Tibial artery (tissue), 4 donors: ENCODE measurements at regions not wholly inside any gene's neighbourhood (a gene's known extent, or its start where the extent isn't known, plus 50 kb on each side); places are given as distances from the start of the nearest gene placed in this dataset.
"Not testable (repeated sequence)": the region's sequence is repeated elsewhere in the genome, so short reads cannot be mapped to it uniquely, and the experiment has no call there.

Source experiments
- DNase-seq, 2 donors: peaks; one replicate each; pipeline ENCODE4 v3.0.0-alpha.2; 2019
- H3K27ac ChIP-seq, 2 donors: fragments of 200-600 bp; sonication (generic) in 1 of 2; 1 replicate in 1 of 2; 2 replicates in 1 of 2; pipeline ENCODE4 v1.5.1; 2018 to 2019; ENCODE audit warnings: mild to moderate bottlenecking in 1 of 2
- H3K27me3 ChIP-seq, 2 donors: fragments of 200-600 bp; sonication (generic) in 1 of 2; one replicate each; pipeline versions ENCODE4 v1.5.1 to v1.6.0; 2016 to 2019
- H3K36me3 ChIP-seq, 3 donors: fragments of 200-600 bp; sonication (generic) in 2 of 3; one replicate each; pipeline ENCODE4 v1.5.1; 2016 to 2019; ENCODE audit warnings: mild to moderate bottlenecking in 2 of 3
- H3K4me1 ChIP-seq, 4 donors: fragments of 200-600 bp; sonication (generic) in 2 of 4; 1 replicate in 3 of 4; 2 replicates in 1 of 4; pipeline ENCODE4 v1.5.1; 2016 to 2019
- H3K4me3 ChIP-seq, 2 donors: fragments of 200-600 bp; sonication (generic) in 1 of 2; 1 replicate in 1 of 2; 2 replicates in 1 of 2; pipeline ENCODE4 v1.5.1; 2018 to 2019; ENCODE audit warnings: mild to moderate bottlenecking in 2 of 2
- H3K9me3 ChIP-seq, 3 donors: fragments of 200-600 bp; sonication (generic) in 1 of 3; one replicate each; pipeline ENCODE4 v1.5.1; 2016 to 2019
- intact Hi-C: fragments of 100-400 bp; cut with DNase I; formaldehyde crosslinking; loops from one replicate; pipeline ENCODE4 v1.15.0; 2023; ENCODE audit warnings: low total_unique reads
- TF ChIP-seq, protein P1 (sequence below), 2 experiments: fragments of 200-600 bp in 1 of 2; fragments of 450-650 bp in 1 of 2; IDR thresholded peaks; one replicate each; pipeline ENCODE4 v1.5.1; 2017 to 2019; ENCODE audit warnings: antibody characterized with exemption in 2 of 2, mild to moderate bottlenecking in 1 of 2, moderate library complexity in 1 of 2

DNA sequence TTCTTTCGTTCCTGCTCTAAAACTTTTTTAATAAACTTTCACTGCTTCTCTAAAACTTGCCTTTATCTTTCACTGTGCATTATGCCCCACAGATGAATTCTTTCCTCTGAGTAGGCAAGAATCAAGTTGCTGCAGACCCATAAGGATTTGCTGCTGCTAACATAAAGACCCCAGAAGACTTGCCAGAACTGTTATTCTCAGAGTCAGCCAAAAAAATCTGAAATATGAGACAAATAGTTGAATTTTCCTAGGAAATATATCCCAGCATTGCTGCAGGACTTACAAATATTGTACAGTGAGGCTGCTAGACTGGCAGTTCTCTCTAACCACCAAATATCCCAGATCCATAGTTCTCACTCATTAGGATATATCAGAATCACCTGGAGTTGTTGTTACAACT lies 349.1 kb upstream of the FLRT2 start:
- intact Hi-C loops: no loop called here
- Histone ChIP-seq H3K4me1 (no peaks in the 10 kb centered on the region), H3K27ac (no peak overlapping the region), H3K4me3 (no peak overlapping the region), H3K36me3 (no peaks in the 10 kb centered on the region), H3K27me3 (no peaks in the 10 kb centered on the region), H3K9me3 (peaks cover 0 to 7% (median 0%) of the 10 kb centered on the region in 3 donors)
- TF ChIP-seq, protein P1, sequence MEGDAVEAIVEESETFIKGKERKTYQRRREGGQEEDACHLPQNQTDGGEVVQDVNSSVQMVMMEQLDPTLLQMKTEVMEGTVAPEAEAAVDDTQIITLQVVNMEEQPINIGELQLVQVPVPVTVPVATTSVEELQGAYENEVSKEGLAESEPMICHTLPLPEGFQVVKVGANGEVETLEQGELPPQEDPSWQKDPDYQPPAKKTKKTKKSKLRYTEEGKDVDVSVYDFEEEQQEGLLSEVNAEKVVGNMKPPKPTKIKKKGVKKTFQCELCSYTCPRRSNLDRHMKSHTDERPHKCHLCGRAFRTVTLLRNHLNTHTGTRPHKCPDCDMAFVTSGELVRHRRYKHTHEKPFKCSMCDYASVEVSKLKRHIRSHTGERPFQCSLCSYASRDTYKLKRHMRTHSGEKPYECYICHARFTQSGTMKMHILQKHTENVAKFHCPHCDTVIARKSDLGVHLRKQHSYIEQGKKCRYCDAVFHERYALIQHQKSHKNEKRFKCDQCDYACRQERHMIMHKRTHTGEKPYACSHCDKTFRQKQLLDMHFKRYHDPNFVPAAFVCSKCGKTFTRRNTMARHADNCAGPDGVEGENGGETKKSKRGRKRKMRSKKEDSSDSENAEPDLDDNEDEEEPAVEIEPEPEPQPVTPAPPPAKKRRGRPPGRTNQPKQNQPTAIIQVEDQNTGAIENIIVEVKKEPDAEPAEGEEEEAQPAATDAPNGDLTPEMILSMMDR (IDR thresholded peaks at IDR 0.05): no peak
- DNase-seq: no peak

DNA sequence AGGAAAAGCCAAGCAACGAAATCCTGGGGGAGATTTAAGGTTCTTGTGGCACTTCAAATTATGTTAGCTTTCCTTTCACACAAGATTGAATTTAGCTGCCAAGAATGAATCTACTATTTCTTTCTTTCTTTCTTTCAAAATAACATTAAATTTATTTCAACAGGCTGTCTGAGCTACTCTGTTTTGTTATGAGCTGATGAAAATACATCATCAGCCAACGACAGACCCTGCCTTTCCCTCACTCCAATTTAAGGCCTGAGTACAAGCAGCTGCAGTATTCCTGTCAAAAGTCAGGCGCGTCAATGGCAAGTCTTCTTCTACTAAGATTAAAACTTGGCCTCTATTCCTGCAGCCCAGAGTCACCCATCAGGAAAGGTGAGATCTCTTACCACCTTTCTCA lies 347.7 kb upstream of the FLRT2 start:
- peaks cover 0 to 7% (median 0%) of the 10 kb centered on the region in 3 donors for H3K9me3 ChIP-seq
- TF ChIP-seq, protein P1 (IDR thresholded peaks at IDR 0.05): no peak
- intact Hi-C loops: no loop called here
- H3K27ac ChIP-seq: no peak overlapping the region
- no peak overlapping the region for H3K4me3 ChIP-seq
- no peaks in the 10 kb centered on the region for H3K4me1 ChIP-seq
- H3K27me3 ChIP-seq: no peaks in the 10 kb centered on the region
- H3K36me3 ChIP-seq: no peaks in the 10 kb centered on the region
- no peak for DNase-seq

- TF ChIP-seq, protein P1 (IDR thresholded peaks at IDR 0.05): no peak
- Histone ChIP-seq H3K27me3 (no peaks in the 10 kb centered on the region), H3K9me3 (no peaks in the 10 kb centered on the region), H3K4me1 (no peaks in the 10 kb centered on the region), H3K4me3 (no peak overlapping the region), H3K27ac (no peak overlapping the region), H3K36me3 (no peaks in the 10 kb centered on the region)
- DNase-seq: no peak
- intact Hi-C loops: no loop called here
Observed at GRCh38 chr14:85186082-85186481, 343.9 kb upstream of the FLRT2 start.

- H3K9me3 ChIP-seq: no peaks in the 10 kb centered on the region
- H3K4me1 ChIP-seq: no peaks in the 10 kb centered on the region
- TF ChIP-seq, protein P1 (IDR thresholded peaks at IDR 0.05): no peak
- no peak overlapping the region for H3K27ac ChIP-seq
- H3K27me3 ChIP-seq: no peaks in the 10 kb centered on the region
- H3K4me3 ChIP-seq: no peak overlapping the region
- H3K36me3 ChIP-seq: no peaks in the 10 kb centered on the region
- intact Hi-C loops: no loop called here
- no peak for DNase-seq
Observed at GRCh38 chr14:85187521-85187920, 342.4 kb upstream of the FLRT2 start.

GRCh38 chr14:85188836-85189235 lies 341.1 kb upstream of the FLRT2 start:
- H3K4me3 ChIP-seq: no peak overlapping the region

GRCh38 chr14:85189253-85189652 lies 340.7 kb upstream of the FLRT2 start:
- H3K4me1 ChIP-seq, H3K27me3 ChIP-seq, H3K4me3 ChIP-seq, DNase-seq, intact Hi-C loops, H3K27ac ChIP-seq, H3K36me3 ChIP-seq, H3K9me3 ChIP-seq: not testable (repeated sequence)

More at GRCh38 chr14:85188836-85189235, 341.1 kb upstream of the FLRT2 start:
- H3K9me3 ChIP-seq: no peaks in the 10 kb centered on the region
- DNase-seq: no peak
- intact Hi-C loops: no loop called here
- no peaks in the 10 kb centered on the region for H3K36me3 ChIP-seq
- no peaks in the 10 kb centered on the region for H3K27me3 ChIP-seq
- no peak overlapping the region for H3K27ac ChIP-seq
- H3K4me1 ChIP-seq: no peaks in the 10 kb centered on the region
- TF ChIP-seq, protein P1 (IDR thresholded peaks at IDR 0.05): no peak
